Glutamatergic neuron (in vitro differentiated cells): ENCODE measurements at regions not wholly inside any gene's neighbourhood (a gene's known extent, or its start where the extent isn't known, plus 50 kb on each side); places are given as distances from the start of the nearest gene placed in this dataset.

Experiments
- DNase-seq: peaks from one replicate; pipeline ENCODE4 v3.0.0; 2022
- H3K27ac Mint-ChIP-seq: one replicate; pipeline ENCODE4 v1.8.0; 2020; ENCODE audit warnings: mild to moderate bottlenecking, mixed read lengths, inconsistent platforms; ENCODE audit not compliant: unreplicated experiment
- H3K27me3 Mint-ChIP-seq: one replicate; pipeline ENCODE4 v1.8.0; 2020; ENCODE audit warnings: mild to moderate bottlenecking, moderate library complexity, mixed read lengths, inconsistent platforms; ENCODE audit not compliant: unreplicated experiment
- H3K36me3 Mint-ChIP-seq: one replicate; pipeline ENCODE4 v1.8.0; 2020; ENCODE audit warnings: mild to moderate bottlenecking, mixed read lengths, inconsistent platforms; ENCODE audit not compliant: unreplicated experiment
- H3K4me1 Mint-ChIP-seq: one replicate; pipeline ENCODE4 v1.8.0; 2020; ENCODE audit warnings: mild to moderate bottlenecking, low read depth, mixed read lengths, inconsistent platforms; ENCODE audit not compliant: unreplicated experiment
- H3K4me3 Mint-ChIP-seq: one replicate; pipeline ENCODE4 v1.8.0; 2020; ENCODE audit warnings: mild to moderate bottlenecking, mixed read lengths, inconsistent platforms; ENCODE audit not compliant: unreplicated experiment
- H3K9me3 Mint-ChIP-seq: one replicate; pipeline ENCODE4 v1.8.0; 2020; ENCODE audit warnings: mild to moderate bottlenecking, moderate library complexity, mixed read lengths, inconsistent platforms; ENCODE audit not compliant: unreplicated experiment
- CTCF ChIP-seq: fragments of 200-600 bp; sonication (generic); IDR thresholded peaks from one replicate; pipeline ENCODE4 v1.5.0; 2021; ENCODE audit not compliant: partially characterized antibody, unreplicated experiment

GRCh38 chr3:99543796-99544195 is 94.6 kb upstream of the COL8A1 start:
- no peak overlapping the region for H3K27ac Mint-ChIP-seq
- no peaks in the 10 kb centered on the region for H3K9me3 Mint-ChIP-seq
- TF ChIP-seq CTCF = no peak
- DNase-seq = no peak
- no peaks in the 10 kb centered on the region for H3K4me1 Mint-ChIP-seq
- H3K27me3 Mint-ChIP-seq = no peaks in the 10 kb centered on the region
- no peaks in the 10 kb centered on the region for H3K36me3 Mint-ChIP-seq
- H3K4me3 Mint-ChIP-seq = no peak overlapping the region

- DNase-seq = no peak
Observed at GRCh38 chr3:99542767-99543518, 95.5 kb upstream of the COL8A1 start.

GRCh38 chr3:99541181-99541580 is 97.2 kb upstream of the COL8A1 start:
- TF ChIP-seq CTCF = no peak
- Mint-ChIP-seq H3K4me1 (peaks cover 1% of the 10 kb centered on the region), H3K9me3 (no peaks in the 10 kb centered on the region), H3K27ac (no peak overlapping the region), H3K36me3 (no peaks in the 10 kb centered on the region), H3K4me3 (no peak overlapping the region), H3K27me3 (no peaks in the 10 kb centered on the region)
- no peak for DNase-seq

More at GRCh38 chr3:99542767-99543518, 95.5 kb upstream of the COL8A1 start:
- no peak for TF ChIP-seq CTCF
- no peaks in the 10 kb centered on the region for H3K36me3 Mint-ChIP-seq
- no peak overlapping the region for H3K27ac Mint-ChIP-seq
- H3K9me3 Mint-ChIP-seq = no peaks in the 10 kb centered on the region
- no peak overlapping the region for H3K4me3 Mint-ChIP-seq
- H3K27me3 Mint-ChIP-seq = no peaks in the 10 kb centered on the region
- no peaks in the 10 kb centered on the region for H3K4me1 Mint-ChIP-seq

GRCh38 chr3:99537416-99537815 is 101.0 kb upstream of the COL8A1 start:
- Mint-ChIP-seq H3K36me3 (no peaks in the 10 kb centered on the region), H3K27me3 (no peaks in the 10 kb centered on the region), H3K4me1 (peaks cover 1% of the 10 kb centered on the region), H3K9me3 (no peaks in the 10 kb centered on the region), H3K27ac (no peak overlapping the region), H3K4me3 (no peak overlapping the region)
- TF ChIP-seq CTCF = no peak
- no peak for DNase-seq

GRCh38 chr3:99536555-99537314 is 101.7 kb upstream of the COL8A1 start:
- no peaks in the 10 kb centered on the region for H3K36me3 Mint-ChIP-seq
- no peaks in the 10 kb centered on the region for H3K9me3 Mint-ChIP-seq
- no peak for DNase-seq
- H3K4me1 Mint-ChIP-seq = peaks cover 1% of the 10 kb centered on the region
- no peaks in the 10 kb centered on the region for H3K27me3 Mint-ChIP-seq
- TF ChIP-seq CTCF = no peak
- H3K27ac Mint-ChIP-seq = no peak overlapping the region
- H3K4me3 Mint-ChIP-seq = no peak overlapping the region
